B cell (primary cell): ENCODE measurements at regions not wholly inside any gene's neighbourhood (a gene's known extent, or its start where the extent isn't known, plus 50 kb on each side); places are given as distances from the start of the nearest gene placed in this dataset.

Source experiments
- CTCF ChIP-seq: fragments of 200-600 bp; IDR thresholded peaks from one replicate; pipeline ENCODE4 v1.8.0; 2022; ENCODE audit warnings: antibody characterized with exemption, mild to moderate bottlenecking
- EZH2 ChIP-seq: IDR thresholded peaks from 2 replicates; pipeline ENCODE4 v1.6.1; 2012; ENCODE audit warnings: borderline replicate concordance, low read depth, mild to moderate bottlenecking, moderate library complexity, low read length; ENCODE audit not compliant: insufficient read depth, poor library complexity, severe bottlenecking

GRCh38 chr4:29459926-29460325 lies 1260.2 kb upstream of the PCDH7 start:
- TF ChIP-seq CTCF (no peak), EZH2 (no peak)
